ENCODE measurements at regions not wholly inside any gene's neighbourhood (a gene's known extent, or its start where the extent isn't known, plus 50 kb on each side); places are given as distances from the start of the nearest gene placed in this dataset.

DNA sequence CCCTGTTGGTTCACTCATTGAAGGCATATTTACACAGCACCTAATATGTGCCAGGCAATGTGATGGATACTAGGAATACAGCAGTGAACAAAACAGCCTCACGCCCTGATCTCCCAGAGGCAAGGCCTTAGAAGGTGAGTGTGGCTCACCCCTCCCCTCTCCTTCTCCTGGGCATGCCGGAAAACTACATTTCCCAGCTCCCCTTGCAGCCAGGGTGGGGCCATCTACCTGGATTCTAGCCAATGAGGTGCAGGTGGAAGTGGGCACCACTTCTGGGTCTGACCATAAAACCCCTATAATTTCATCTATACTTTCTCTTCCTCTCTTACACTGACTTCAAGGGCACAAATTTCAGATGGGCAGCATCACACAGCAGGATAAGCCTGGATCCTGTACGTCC is 63.8 kb downstream of the FBXO2 start:
- ChIA-PET CTCF (no interaction called here), POLR2A (no interaction called here)

More for the DNA sequence above, 63.8 kb downstream of the FBXO2 start:
- TF ChIP-seq CTBP1 (IDR thresholded peaks at IDR 0.05; ENCODE audit: borderline replicate concordance) = no peak
- no peak for TF ChIP-seq HDGF (IDR thresholded peaks at IDR 0.05; ENCODE audit: borderline replicate concordance)
- TF ChIP-seq FOXK2 (IDR thresholded peaks at IDR 0.05) = no peak
- no peak for TF ChIP-seq FOXM1 (IDR thresholded peaks at IDR 0.05; ENCODE audit: borderline replicate concordance)
- DNase-seq (ENCODE audit: extremely low spot score) = no peak

Data from HEK293T (cell line).